Mammary epithelial cell (primary cell): ENCODE measurements at regions not wholly inside any gene's neighbourhood (a gene's known extent, or its start where the extent isn't known, plus 50 kb on each side); places are given as distances from the start of the nearest gene placed in this dataset.

Experiments
- EZH2 ChIP-seq: IDR thresholded peaks from 2 replicates; pipeline ENCODE4 v1.6.1; 2012; ENCODE audit warnings: low read length, inconsistent platforms, borderline replicate concordance
- TF ChIP-seq, protein P1 (sequence below), 2 donors: IDR thresholded peaks in 1 of 2; conservative IDR thresholded peaks in 1 of 2; 2 replicates each; pipeline ENCODE4 v1.5.1; 2011 to 2012; ENCODE audit warnings: inconsistent platforms in 2 of 2, low read length in 2 of 2, mild to moderate bottlenecking in 2 of 2, control low read depth in 1 of 2, low read depth in 1 of 2; ENCODE audit not compliant: insufficient read depth in 1 of 2; ENCODE audit errors: extremely low read depth in 1 of 2

DNA sequence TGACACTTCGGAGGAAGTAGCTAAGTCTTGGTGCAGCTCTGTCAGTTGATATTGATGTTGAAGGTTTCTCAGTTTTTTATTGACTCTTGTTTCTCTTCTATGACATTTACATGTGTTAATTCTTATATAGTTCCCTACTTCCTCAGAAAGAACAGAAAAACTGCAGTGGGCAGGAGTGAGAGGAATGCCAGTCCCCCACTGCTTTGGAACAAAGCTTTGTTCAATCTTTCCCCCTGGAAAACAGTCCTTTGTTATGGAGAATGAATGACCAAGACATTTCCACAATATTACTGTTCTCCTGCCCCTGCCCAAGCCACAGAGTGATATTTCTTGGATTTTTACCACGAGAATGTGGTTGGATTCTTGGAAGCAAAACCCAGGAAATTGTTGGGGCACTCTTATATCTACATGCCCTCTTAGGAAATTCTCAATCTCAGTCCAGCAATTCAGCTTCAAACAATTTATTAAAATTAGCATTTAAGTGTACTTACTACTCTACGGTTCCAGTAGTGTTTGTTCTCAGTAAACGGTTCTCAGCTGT is 258.0 kb upstream of the KCND2 start:
- TF ChIP-seq, protein P1, sequence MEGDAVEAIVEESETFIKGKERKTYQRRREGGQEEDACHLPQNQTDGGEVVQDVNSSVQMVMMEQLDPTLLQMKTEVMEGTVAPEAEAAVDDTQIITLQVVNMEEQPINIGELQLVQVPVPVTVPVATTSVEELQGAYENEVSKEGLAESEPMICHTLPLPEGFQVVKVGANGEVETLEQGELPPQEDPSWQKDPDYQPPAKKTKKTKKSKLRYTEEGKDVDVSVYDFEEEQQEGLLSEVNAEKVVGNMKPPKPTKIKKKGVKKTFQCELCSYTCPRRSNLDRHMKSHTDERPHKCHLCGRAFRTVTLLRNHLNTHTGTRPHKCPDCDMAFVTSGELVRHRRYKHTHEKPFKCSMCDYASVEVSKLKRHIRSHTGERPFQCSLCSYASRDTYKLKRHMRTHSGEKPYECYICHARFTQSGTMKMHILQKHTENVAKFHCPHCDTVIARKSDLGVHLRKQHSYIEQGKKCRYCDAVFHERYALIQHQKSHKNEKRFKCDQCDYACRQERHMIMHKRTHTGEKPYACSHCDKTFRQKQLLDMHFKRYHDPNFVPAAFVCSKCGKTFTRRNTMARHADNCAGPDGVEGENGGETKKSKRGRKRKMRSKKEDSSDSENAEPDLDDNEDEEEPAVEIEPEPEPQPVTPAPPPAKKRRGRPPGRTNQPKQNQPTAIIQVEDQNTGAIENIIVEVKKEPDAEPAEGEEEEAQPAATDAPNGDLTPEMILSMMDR (conservative IDR thresholded peaks at IDR 0.05 in 1 of 2, IDR thresholded peaks at IDR 0.05 in 1 of 2; ENCODE audit: extremely low read depth in 1 of 2, insufficient read depth in 1 of 2, low read depth in 1 of 2, low read length in 2 of 2), result no peak
- TF ChIP-seq EZH2, result no peak
